ENCODE measurements at regions not wholly inside any gene's neighbourhood (a gene's known extent, or its start where the extent isn't known, plus 50 kb on each side); places are given as distances from the start of the nearest gene placed in this dataset.

- DNase-seq (ENCODE audit: low read depth) = no peak
Measured at GRCh38 chr7:32346253-32346652, 143.9 kb downstream of the LSM5 start.

DNA sequence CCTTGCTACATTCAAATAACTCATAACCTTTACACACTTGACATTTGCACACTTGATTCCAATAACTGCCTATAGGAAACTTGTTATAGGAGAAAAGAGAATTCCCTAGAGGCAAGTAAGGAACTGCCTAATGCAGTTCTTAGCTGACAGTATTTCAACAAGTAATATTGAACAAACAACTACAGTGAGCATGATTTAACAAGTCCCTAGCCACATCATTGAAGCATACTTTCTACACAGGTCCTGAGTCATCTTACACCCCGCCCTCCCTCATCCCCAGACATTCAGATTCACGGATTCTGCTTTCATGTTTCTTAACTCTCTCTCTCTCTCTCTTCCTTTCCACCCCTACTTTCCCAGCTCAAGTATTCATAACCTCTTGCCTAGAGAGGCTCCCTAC is 153.5 kb downstream of the LSM5 start:
- DNase-seq (ENCODE audit: low read depth) = no peak

DNA sequence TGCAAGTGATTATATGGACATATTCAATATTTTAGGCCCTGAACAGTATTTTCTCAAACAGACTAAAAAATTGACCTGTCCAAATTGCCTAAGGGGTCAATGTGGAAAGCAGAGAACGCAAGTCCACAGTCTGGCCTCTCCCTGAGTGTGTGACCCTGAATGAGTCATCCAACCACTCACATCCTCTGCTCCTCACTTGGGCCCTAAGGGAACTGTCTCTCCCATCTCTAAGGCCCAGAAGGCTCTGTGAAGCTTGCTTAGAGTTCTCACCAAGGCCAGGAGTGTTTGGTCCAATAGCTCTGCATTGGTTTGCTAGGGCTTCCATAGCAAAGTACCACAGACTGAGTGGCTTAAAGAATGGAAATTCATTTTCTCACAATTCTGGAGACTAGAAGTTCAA is 155.1 kb downstream of the LSM5 start:
- DNase-seq (ENCODE audit: low read depth) = no peak

- no peak for DNase-seq (ENCODE audit: low read depth)
Measured at GRCh38 chr7:32330602-32331001, 159.6 kb downstream of the LSM5 start.

- no peak for DNase-seq (ENCODE audit: low read depth)
Measured at GRCh38 chr7:32326078-32326477, 164.1 kb downstream of the LSM5 start.

GRCh38 chr7:32323712-32324111 is 166.5 kb downstream of the LSM5 start:
- DNase-seq (ENCODE audit: low read depth) = no peak

DNA sequence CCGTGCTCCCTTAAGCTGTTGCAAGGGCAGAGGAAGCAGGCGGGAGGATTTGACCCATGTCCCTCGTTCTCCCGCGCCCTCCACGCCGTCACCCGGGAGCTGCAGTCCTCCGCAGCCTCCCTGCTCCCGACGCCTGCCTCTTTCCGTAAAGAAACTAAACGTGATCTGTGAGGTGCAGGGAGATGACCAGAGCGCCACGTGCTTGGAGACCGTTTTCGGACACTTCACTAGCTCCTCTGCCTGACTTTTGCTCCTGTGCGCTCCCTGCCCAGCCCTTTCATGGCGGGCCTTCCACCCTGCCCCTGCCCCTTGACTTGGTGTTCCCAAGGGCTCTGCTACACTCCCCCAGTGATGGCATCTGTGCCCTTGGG is 171.2 kb downstream of the LSM5 start:
- DNase-seq (ENCODE audit: low read depth) = no peak

DNA sequence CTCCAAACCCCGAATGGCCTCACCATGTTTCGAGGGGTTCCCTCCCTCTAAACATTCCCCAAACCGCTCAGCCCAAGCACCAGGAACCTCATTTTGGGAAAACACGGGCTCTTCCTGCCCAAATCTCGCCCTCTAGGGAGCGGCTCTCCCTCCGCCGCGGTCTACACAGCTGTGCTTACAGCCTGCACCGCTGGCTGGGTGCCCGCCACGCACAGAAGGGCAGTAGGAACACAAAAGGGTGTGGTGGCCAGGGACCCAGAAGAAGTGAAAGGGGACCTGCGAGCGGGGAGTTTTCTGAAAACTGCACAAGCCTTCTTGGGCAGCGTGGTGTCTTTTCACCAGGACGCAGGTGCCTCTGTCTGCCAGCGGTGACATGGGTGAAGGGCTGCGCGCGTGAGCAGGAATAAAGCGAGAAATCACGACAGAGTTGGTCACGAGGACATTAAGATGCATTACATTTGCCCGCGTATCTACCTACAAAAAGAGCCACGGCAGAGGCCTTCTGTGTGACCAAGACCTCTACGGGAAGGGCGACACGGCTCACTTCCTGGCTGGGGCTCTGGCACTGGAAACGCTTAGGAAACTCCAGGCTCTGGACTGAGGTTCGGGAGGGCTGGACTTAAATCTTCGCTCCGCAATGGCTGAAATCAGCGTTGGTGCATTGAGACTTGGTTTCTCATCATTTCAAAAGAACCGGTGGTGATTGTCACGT is 171.7 kb downstream of the LSM5 start:
- DNase-seq (ENCODE audit: low read depth) = no peak

GRCh38 chr7:32316839-32317238 is 173.3 kb downstream of the LSM5 start:
- no peak for DNase-seq (ENCODE audit: low read depth)

DNA sequence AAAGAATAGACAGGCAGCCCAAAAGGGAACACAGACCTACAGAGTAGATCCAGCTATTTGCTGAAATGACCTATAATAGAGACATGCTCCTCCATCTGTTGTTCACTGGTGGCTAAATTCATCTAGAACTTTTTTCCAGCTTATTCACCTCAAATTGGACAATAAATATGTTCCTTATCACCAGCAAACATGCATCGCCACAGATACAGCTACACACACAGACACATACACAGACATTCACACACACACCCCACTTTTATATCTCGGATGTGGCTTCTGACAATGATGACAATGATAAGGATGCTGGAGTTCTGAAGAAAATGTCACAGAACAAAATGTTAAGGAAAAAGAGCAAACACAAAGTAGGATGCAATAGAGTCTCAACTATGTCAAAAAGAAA is 175.4 kb downstream of the LSM5 start:
- no peak for DNase-seq (ENCODE audit: low read depth)

DNA sequence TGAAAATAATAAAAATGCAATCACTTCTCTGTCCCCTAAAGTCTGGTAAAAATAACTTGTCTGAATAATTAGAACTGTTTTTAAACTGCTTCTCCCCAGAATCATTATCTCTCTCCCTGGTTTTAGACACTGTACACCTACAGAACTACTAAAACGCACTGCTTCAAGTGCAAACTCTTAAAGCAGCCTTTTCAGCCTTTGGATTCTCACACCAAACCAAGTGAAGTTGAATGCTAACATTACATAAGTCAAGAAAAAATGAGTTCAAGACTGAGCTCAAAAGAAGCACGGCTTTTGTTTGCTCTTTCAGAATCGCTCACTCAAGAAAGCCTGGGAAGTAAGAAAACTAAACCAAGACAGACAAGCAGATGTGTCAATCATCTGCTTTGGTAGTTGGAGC is 188.8 kb downstream of the LSM5 start:
- no peak for DNase-seq (ENCODE audit: low read depth)

DNA sequence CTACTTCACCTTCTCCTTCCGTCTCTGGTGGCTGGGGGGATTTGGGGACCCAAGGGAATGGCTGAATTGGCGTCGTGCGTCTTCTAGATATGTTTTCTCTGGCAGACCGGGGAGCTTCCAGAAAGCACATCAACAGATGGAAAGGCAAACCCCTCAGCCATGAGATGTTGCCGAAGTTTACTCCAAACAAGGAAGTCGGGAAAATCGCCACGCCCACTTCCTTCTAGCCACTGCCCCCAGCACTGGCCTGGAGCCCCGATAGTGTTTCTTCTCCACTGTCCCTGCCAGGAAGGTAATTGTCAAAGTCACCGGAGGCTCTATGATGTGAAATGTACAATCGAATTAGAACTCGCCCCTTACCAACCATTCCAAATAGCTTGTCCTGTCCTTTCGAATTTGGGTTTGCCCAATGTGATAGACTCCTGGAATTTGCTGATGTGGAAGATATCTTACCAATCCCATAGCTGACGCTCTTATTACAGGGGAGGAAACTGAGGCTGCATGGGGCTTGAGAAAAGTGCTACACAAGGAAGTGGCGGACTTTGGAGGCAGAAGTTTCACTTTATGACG is 191.0 kb downstream of the LSM5 start:
- DNase-seq (ENCODE audit: low read depth) = no peak

- DNase-seq (ENCODE audit: low read depth) = no peak
Measured at GRCh38 chr7:32298408-32299132, 191.6 kb downstream of the LSM5 start.

DNA sequence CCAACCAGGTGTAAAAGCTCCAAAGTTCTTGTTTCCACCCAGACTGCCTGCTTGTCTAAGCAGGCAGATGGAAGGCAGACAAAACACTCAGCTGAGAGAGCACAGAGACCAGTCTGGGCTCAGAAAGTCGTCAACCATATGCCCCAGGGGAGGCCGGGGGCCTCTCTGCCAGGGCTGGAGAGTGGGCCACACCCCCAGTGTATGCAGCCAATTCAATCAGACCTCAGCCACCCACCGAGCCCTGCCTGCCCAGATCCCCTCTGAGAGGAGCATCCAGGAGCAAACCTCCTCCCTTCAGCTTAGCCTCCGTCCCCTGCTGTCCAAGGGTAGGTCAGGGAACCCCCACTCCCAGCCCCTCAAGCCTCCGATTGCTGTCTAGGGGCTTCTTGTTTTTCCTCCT is 196.3 kb downstream of the LSM5 start:
- DNase-seq (ENCODE audit: low read depth) = no peak

DNA sequence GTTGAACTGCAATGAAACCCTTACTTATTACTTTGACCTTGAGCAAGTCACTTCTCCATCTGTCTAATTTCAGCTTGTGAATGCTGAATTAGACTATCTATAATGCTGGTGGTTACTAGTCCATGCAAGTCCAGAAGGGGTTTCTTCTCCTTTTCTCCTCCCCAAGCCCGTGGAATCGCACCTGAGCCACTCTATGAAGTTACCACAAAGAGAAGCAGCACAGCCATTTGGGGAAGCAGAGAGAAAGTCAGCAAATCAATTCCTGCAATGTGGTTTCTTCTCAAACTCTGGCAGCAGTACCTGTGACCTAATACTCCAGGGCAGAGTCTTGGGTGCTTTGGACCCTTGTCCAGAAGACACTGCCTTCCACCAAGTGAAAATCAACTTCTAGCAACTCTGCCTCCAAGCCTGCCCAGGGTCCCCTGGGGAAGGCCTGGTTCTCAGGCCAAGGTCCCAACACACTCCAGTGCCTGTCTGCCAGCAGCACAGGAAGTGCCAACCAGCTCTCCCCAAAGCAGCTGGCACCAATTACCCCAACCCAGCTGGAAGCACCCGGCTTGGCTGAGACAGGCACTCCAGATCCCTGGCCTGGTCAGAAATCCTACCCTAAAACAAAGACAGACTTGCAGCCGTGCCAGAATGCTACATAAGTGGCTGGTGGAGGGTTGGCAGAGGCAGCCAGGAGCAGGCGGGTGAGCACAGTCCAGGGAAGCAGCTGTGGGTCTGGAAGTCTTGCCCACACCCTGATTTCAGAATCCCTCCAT is 200.3 kb downstream of the LSM5 start:
- no peak for DNase-seq (ENCODE audit: low read depth)

- DNase-seq (ENCODE audit: low read depth) = no peak
Measured at GRCh38 chr7:32285698-32286097, 204.5 kb downstream of the LSM5 start.

- no peak for DNase-seq (ENCODE audit: low read depth)
Measured at GRCh38 chr7:32283546-32283945, 206.6 kb downstream of the LSM5 start.

DNA sequence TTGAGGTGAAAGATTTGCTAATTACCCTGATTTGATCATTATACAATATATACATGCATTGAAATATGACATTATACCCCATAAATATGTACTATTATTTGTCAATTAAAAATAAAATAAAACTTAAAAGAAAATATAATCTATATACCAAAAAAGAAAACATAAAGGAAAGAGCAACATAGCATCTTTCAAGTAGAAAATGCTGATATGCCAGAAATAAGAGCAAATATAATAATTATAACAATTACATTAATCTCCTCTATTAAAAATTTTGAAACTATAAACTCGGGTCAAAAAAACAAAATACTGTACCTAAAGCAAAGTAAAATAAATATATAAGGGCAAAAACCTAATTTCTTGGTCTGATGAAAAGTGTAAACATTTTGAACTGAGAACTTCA is 209.3 kb upstream of the PDE1C start:
- DNase-seq (ENCODE audit: low read depth) = no peak

DNA sequence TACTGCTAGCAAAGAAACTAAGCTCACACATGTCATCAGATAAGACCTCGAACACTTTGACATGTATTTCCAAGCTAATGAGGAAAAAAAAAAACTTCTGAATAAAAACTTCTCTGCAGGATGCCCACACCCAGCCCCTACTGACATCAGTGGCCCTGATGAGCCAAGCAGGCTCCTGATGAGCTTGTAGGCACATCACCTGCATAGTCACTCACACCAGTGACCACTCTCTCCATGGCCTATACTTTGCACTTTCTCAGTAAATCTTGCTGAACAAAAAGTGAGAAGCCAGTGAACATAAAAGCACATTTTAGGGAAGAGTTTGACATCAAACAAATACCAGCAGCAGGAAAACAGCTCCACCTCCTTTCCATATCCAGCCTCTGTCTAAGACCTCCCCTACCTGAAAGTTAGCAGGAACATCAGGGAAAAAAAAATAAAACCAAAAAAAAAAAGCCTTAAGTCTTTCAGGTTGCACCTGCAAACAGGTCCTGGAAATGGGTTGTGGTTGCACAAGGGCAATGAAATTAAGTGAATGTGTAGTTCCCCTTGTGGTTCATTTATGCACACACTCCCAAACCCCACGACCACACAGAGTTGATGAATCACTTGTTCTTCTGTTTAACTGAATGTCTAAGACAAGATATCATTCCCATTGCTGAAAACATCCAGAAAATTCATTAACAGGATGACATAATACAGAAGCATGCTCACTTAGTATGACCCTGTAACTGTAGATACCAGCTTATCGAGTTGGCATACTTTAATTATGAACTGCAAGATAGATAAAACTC is 205.2 kb upstream of the PDE1C start:
- DNase-seq (ENCODE audit: low read depth) = no peak

- no peak for DNase-seq (ENCODE audit: low read depth)
Measured at GRCh38 chr7:32273297-32273696, 203.1 kb upstream of the PDE1C start.

DNA sequence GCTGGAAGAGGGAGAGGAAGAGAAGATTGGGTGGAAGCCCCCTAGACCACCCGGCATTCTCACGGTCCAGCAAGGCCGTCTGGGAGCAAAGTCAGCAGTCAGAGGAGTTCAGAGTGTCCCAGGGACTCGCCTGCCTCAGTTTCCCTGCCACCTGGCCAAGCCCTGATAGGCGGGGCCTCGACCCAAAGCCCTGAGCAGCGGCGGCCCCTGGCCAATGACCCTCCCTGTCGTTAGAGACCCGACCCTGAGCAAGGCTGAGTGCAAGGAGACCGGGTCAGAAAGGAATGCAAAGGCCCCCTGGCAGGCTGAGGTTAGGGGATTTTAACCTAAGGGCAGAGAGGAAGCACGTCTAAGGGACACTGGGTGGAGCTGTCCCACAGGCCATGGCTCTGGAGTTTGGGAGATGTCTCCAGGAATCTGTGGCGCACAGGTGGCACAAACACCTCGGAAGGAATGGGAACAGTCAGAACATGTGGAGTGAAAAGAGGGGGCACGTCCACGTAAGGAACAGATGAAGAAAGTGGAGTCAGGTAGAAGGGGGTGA is 196.8 kb upstream of the PDE1C start:
- no peak for DNase-seq (ENCODE audit: low read depth)

Data from activated T-cell treated with anti-CD3 and anti-CD28 coated beads for 24 hours (primary cell).